GM19351 (cell line): ENCODE measurements at regions not wholly inside any gene's neighbourhood (a gene's known extent, or its start where the extent isn't known, plus 50 kb on each side); places are given as distances from the start of the nearest gene placed in this dataset.

Experiments used
- ATAC-seq: cut with Tn5 transposase; IDR thresholded peaks from one replicate; pipeline ENCODE4 v1.9.1; 2021; ENCODE audit warnings: mild to moderate bottlenecking, moderate library complexity; ENCODE audit not compliant: unreplicated experiment

DNA sequence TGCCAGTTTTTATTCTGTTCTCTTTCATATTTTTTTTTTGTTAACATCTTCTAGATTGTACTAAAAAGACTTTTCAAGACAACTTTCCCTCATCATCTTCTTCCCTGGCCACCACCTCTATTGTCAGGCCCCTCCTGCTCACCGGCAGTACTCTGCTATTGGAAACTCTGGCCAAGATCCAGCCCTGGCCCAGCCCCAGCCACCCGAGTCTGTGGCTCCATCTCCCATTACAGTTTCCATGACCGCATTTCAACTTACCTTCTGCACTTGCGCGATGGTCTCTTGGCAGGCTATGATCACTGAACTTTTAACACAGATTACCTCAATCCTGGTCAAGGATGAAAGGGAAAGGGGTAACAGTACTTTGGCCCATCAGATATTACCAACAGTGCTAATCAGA is 137.7 kb upstream of the POM121L12 start:
- no peak for ATAC-seq

DNA sequence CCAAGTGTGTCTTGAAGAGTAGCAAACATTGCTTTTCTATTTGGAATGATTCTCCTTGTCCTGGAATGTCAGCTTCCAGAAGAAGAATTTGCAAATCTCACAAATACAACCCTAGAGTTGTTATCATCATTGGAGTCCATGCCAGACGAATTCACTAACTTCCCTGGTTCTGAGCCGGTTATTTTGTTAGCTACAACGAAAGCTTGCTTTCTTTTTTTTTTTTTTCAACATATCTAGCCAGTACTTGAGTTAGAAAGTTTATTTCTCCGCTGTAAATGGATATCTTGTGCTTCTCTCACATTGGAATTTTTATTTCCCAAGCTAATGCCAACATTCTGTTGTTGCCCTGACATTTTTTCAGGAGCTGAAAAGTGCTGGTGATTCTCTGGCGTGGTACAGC is 138.1 kb upstream of the POM121L12 start:
- no peak for ATAC-seq

DNA sequence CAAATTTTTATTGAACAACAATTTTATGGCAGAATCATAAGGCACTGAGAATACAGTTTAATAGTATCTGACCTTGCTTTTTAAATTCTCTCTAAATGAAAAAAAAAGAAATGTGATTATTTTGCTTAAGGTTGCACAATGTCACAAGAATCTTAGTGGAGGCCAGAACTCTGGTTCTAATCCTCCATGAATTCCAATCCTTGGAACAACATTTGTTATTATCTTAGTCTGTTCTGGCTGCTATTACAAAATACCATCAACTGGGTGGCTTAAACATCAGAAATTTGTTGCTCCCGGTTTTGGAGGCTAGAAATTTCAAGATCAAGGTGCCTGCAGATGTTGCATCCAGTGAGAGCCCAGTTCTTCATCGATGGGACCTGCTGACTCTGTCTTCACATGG is 158.2 kb upstream of the POM121L12 start:
- ATAC-seq = no peak

- no peak for ATAC-seq
Measured at GRCh38 chr7:52876402-52876801, 159.0 kb upstream of the POM121L12 start.

GRCh38 chr7:52863652-52864051 is 171.8 kb upstream of the POM121L12 start:
- no peak for ATAC-seq

DNA sequence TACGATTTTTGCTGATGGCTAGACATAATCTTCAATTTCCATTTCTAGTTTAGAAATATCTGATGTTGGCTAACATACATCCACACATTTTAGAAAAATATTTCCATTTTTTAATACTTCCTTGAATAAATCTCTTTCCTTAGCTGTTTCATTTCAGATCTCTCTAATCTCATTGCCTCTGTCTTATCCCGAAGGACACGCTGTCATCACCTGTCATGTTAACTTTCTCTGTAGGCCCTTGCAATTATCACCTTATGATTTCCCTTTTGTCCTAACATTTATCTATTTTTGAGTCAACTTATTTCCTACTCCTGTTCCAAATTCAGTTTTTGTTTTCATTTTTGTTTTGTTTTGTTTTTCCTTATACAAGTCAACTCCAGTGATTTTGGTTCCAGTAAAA is 173.1 kb upstream of the POM121L12 start:
- no peak for ATAC-seq

DNA sequence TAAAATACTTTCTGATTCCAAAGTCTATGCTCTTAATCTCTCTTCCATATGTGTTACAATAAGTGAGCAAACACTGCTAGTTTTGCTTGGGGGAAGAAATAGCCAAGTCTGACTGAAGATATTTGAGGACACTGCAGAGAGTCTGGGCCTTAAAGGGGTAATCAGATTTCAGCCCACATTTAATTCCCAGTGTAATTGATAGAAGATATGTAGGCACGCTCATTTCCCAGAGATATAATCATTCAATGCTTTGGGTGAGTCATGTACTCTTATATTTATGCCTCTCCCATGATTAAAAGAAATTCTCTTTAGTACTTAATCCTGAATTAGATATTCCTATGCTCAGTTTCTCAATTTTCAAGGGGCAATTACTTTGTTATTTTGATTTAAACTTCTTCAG is 178.1 kb upstream of the POM121L12 start:
- no peak for ATAC-seq

DNA sequence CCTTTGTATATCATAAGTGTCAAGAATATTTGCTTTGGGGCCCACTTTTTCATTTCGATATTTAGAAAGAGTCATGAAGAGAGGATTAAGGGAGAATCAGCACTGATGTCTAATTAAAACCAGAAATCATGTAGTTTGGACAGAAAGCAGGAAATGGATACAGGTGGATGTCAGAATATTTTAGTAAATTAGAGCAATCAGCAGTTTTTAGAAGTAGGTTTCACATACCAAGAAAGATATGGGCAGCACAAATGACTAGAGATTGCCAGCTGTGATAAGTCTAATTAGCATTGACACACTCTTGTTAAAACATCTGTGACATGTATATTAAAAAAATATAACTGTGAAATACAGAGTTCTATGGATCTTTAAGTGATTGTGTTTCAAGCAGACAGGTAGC is 180.8 kb upstream of the POM121L12 start:
- no peak for ATAC-seq

GRCh38 chr7:52851547-52851946 is 183.9 kb upstream of the POM121L12 start:
- no peak for ATAC-seq

- ATAC-seq = no peak
Measured at GRCh38 chr7:52843436-52843835, 192.0 kb upstream of the POM121L12 start.

DNA sequence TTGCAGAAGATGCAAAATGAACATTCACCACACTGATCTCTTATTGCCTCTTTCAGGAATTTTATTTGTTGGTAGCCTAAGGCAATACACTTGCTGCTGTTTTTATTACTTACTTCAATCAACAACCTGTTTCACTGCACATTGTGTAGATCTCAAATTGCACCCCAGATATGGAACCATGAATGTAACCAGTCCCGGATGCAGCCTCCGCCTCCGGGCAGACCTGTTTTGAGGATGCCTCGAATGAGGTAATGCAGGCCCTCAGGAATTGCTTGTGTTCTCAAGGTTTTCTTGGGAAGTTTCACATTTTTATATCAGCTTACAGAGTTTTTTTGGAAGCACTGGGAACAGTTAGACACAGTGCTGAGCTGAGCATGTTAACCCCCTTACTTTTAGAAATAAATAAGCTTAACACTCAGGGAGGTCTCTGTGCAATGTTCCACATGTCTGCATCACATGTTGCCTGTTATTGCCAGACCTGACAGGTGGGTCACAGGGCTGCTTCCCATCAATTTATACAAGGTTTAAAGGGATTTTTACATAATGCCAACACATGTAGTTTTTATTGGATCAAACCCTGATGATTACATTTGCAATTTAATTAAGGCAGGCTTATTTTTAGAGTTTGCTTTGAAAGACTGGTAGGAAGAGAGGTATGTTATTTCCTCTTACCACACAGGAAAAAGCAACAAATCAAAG is 193.1 kb upstream of the POM121L12 start:
- no peak for ATAC-seq

GRCh38 chr7:52838981-52839411 is 196.4 kb upstream of the POM121L12 start:
- ATAC-seq = no peak

- ATAC-seq = no peak
Measured at GRCh38 chr7:52831321-52831720, 204.1 kb upstream of the POM121L12 start.

GRCh38 chr7:52830801-52831200 is 204.6 kb upstream of the POM121L12 start:
- ATAC-seq = no peak

GRCh38 chr7:52826515-52827265 is 208.7 kb upstream of the POM121L12 start:
- no peak for ATAC-seq

DNA sequence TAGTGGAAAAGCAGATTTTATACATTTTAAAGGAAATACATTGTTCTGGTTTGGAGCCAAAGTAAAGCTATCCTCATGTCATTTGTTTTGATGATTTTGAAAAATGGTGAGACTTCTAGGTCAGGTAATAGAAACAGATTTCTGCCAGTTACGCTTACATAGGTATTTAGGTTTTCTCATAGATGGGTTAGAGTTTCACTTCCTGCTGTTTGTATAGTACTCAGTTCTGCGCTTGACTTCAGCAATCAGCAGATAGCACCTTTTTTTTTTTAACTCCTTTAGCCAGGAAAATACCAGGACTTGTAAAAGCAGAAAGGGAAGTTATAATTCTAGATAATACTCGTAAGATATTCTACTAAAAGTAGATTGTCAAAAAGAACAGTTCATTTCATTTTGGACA is 209.8 kb upstream of the POM121L12 start:
- ATAC-seq = no peak

DNA sequence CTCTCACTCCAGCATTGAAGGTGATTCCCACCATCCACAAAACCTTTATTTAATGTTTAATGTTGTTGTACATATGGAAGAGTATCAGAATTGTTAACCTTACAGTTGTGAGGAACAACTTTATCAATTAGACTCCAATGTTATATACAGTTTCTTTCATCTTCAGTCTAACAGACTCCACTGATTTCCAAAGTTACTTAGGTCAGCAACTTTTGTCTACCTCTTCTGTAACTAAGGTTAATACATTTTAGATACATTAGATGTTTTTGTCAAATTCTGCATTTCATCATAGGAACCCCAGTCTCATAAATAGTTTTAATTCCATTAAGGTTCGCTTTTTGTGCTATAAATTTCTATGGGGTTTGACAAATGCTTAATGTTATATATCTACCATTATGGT is 223.9 kb upstream of the POM121L12 start:
- no peak for ATAC-seq

DNA sequence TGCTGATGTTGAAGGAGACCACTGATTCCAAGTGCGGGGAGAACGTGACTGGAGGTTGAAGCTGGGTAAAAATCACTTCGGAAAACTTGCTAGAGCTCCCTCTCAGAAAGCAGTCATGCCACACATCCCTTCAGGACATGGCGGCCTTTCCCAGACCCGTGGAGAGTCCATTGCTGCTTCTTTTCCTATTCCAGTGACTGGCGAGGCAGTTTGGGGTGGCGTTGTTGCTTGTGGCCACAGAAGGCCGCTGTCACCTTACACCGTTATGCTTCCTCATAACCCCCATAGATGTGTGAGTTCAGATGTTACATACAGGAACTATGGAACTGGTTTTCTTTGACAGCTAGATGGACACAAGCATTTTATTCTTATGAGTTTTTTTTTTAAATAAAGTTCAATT is 235.6 kb upstream of the POM121L12 start:
- ATAC-seq = no peak

DNA sequence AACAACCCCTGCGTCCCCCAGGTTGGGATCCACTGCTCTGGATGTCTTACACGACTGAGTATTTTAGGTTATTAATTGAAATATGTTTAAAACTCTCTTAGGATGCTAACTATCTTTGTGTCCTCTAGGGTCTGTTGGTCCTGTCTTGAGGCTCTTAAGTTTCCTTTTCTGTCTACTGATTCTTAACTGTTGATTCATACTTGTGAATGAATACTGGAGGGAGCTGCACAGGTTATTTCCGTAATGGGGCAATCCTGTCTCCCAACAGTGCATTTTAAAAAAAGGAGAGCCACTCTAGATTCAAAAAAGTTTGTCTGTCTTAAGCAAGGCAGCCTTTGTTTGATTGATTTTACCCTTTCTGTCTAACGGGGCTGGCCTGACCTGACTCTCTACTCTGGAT is 237.6 kb upstream of the POM121L12 start:
- no peak for ATAC-seq

- ATAC-seq = no peak
Measured at GRCh38 chr7:52794621-52795020, 240.8 kb upstream of the POM121L12 start.

GRCh38 chr7:52791176-52791700 is 244.2 kb upstream of the POM121L12 start:
- ATAC-seq = no peak

GRCh38 chr7:52786174-52786573 is 249.3 kb upstream of the POM121L12 start:
- ATAC-seq = no peak
